HL-60 (cell line): ENCODE measurements at regions not wholly inside any gene's neighbourhood (a gene's known extent, or its start where the extent isn't known, plus 50 kb on each side); places are given as distances from the start of the nearest gene placed in this dataset.

Experiments used
- POLR2AphosphoS5 ChIP-seq: IDR thresholded peaks from 2 replicates; pipeline ENCODE4 v1.6.1; 2012; ENCODE audit warnings: low read depth
- TF ChIP-seq, protein P1 (sequence below): IDR thresholded peaks from one replicate; pipeline ENCODE4 v1.5.1; 2011; ENCODE audit warnings: low read length, control low read depth, inconsistent platforms; ENCODE audit not compliant: insufficient read depth
- TF ChIP-seq, protein P2 (sequence below): IDR thresholded peaks from 2 replicates; pipeline ENCODE4 v1.6.1; 2012; ENCODE audit warnings: low read depth; ENCODE audit not compliant: insufficient replicate concordance

GRCh38 chr12:89878327-89878726, 169.7 kb upstream of the ATP2B1 start:
- TF ChIP-seq, protein P1, sequence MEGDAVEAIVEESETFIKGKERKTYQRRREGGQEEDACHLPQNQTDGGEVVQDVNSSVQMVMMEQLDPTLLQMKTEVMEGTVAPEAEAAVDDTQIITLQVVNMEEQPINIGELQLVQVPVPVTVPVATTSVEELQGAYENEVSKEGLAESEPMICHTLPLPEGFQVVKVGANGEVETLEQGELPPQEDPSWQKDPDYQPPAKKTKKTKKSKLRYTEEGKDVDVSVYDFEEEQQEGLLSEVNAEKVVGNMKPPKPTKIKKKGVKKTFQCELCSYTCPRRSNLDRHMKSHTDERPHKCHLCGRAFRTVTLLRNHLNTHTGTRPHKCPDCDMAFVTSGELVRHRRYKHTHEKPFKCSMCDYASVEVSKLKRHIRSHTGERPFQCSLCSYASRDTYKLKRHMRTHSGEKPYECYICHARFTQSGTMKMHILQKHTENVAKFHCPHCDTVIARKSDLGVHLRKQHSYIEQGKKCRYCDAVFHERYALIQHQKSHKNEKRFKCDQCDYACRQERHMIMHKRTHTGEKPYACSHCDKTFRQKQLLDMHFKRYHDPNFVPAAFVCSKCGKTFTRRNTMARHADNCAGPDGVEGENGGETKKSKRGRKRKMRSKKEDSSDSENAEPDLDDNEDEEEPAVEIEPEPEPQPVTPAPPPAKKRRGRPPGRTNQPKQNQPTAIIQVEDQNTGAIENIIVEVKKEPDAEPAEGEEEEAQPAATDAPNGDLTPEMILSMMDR = no peak
- TF ChIP-seq POLR2AphosphoS5 = no peak
- TF ChIP-seq, protein P2, sequence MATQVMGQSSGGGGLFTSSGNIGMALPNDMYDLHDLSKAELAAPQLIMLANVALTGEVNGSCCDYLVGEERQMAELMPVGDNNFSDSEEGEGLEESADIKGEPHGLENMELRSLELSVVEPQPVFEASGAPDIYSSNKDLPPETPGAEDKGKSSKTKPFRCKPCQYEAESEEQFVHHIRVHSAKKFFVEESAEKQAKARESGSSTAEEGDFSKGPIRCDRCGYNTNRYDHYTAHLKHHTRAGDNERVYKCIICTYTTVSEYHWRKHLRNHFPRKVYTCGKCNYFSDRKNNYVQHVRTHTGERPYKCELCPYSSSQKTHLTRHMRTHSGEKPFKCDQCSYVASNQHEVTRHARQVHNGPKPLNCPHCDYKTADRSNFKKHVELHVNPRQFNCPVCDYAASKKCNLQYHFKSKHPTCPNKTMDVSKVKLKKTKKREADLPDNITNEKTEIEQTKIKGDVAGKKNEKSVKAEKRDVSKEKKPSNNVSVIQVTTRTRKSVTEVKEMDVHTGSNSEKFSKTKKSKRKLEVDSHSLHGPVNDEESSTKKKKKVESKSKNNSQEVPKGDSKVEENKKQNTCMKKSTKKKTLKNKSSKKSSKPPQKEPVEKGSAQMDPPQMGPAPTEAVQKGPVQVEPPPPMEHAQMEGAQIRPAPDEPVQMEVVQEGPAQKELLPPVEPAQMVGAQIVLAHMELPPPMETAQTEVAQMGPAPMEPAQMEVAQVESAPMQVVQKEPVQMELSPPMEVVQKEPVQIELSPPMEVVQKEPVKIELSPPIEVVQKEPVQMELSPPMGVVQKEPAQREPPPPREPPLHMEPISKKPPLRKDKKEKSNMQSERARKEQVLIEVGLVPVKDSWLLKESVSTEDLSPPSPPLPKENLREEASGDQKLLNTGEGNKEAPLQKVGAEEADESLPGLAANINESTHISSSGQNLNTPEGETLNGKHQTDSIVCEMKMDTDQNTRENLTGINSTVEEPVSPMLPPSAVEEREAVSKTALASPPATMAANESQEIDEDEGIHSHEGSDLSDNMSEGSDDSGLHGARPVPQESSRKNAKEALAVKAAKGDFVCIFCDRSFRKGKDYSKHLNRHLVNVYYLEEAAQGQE = no peak
